Common myeloid progenitor, CD34-positive (primary cell): ENCODE measurements at regions not wholly inside any gene's neighbourhood (a gene's known extent, or its start where the extent isn't known, plus 50 kb on each side); places are given as distances from the start of the nearest gene placed in this dataset.

ENCODE experiments used
- CTCF ChIA-PET: fragments of 350-600 bp; sonication (Branson Sonifier 250); formaldehyde crosslinking; loops from one replicate; lab custom pipeline; 2021; ENCODE audit warnings: antibody characterized with exemption; lab: Charles Lee
- POLR2A ChIA-PET: fragments of 350-600 bp; sonication (Branson Sonifier 250); formaldehyde crosslinking; loops from one replicate; lab custom pipeline; 2021; ENCODE audit warnings: antibody characterized with exemption; lab: Charles Lee
- DNase-seq, 3 donors: peaks; one replicate each; pipeline versions ENCODE4 v3.0.0 to v3.0.0-alpha.2; 2013
- H3K27ac ChIP-seq, 2 experiments: 1 replicate in 1 of 2; 2 replicates in 1 of 2; pipeline ENCODE4 v1.7.0; 2013; ENCODE audit warnings: inconsistent platforms in 2 of 2, low read length in 2 of 2, mild to moderate bottlenecking in 2 of 2, low read depth in 1 of 2, moderate library complexity in 1 of 2; ENCODE audit not compliant: severe bottlenecking in 2 of 2, insufficient read depth in 1 of 2, poor library complexity in 1 of 2
- H3K27me3 ChIP-seq, 5 experiments: replicated peaks in 2 of 5; 1 replicate in 3 of 5; 2 replicates in 2 of 5; pipeline versions ENCODE4 v1.6.1 to v1.7.0; 2013; ENCODE audit warnings: low read length in 4 of 5, mild to moderate bottlenecking in 2 of 5, moderate library complexity in 2 of 5, inconsistent platforms in 1 of 5; ENCODE audit not compliant: insufficient read depth in 5 of 5, control insufficient read depth in 4 of 5
- H3K36me3 ChIP-seq, 4 experiments: 1 replicate in 2 of 4; 2 replicates in 2 of 4; pipeline versions ENCODE4 v1.6.1 to v1.7.0; 2013; ENCODE audit warnings: low read length in 3 of 4, control low read depth in 1 of 4, mild to moderate bottlenecking in 1 of 4; ENCODE audit not compliant: control insufficient read depth in 4 of 4, insufficient read depth in 4 of 4
- H3K4me1 ChIP-seq, 4 experiments: 1 replicate in 3 of 4; 2 replicates in 1 of 4; pipeline versions ENCODE4 v1.6.1 to v1.7.1; 2013; ENCODE audit warnings: low read length in 3 of 4, mild to moderate bottlenecking in 3 of 4, control low read depth in 1 of 4, inconsistent platforms in 1 of 4, moderate library complexity in 1 of 4; ENCODE audit not compliant: control insufficient read depth in 4 of 4, insufficient read depth in 4 of 4; ENCODE audit errors: control extremely low read depth in 1 of 4
- H3K4me3 ChIP-seq, 7 experiments: 1 replicate in 4 of 7; 2 replicates in 3 of 7; pipeline versions ENCODE4 v1.5.1 to v1.7.0; 2013; ENCODE audit warnings: mild to moderate bottlenecking in 7 of 7, low read length in 6 of 7, moderate library complexity in 6 of 7, inconsistent platforms in 2 of 7, low read depth in 2 of 7, control low read depth in 1 of 7; ENCODE audit not compliant: insufficient read depth in 4 of 7, control insufficient read depth in 1 of 7; ENCODE audit errors: extremely low read depth in 1 of 7
- H3K9me3 ChIP-seq, 5 experiments: 1 replicate in 4 of 5; 2 replicates in 1 of 5; pipeline versions ENCODE4 v1.6.1 to v1.7.1; 2013; ENCODE audit warnings: low read length in 4 of 5, mild to moderate bottlenecking in 2 of 5, inconsistent platforms in 1 of 5, low read depth in 1 of 5, moderate library complexity in 1 of 5; ENCODE audit not compliant: control insufficient read depth in 4 of 5, insufficient read depth in 2 of 5; ENCODE audit errors: control extremely low read depth in 1 of 5
- WGBS: methylation state at CpG from one replicate; pipeline ENCODE4 v1.1.5; 2013; ENCODE audit not compliant: insufficient coverage; 5-methylcytosine and 5-hydroxymethylcytosine counted together

- POLR2A ChIA-PET, result no interaction called here
- Histone ChIP-seq H3K4me1 (peaks cover 0 to 2% (median 0%) of the 10 kb centered on the region in 4 experiments), H3K27ac (no peak overlapping the region), H3K9me3 (no peaks in the 10 kb centered on the region), H3K4me3 (no peak overlapping the region), H3K36me3 (no peaks in the 10 kb centered on the region), H3K27me3 (no peaks in the 10 kb centered on the region)
- CTCF ChIA-PET, result interaction anchor here (0.8 to 0.9 kb wide), 2 partner anchors 18 to 147 kb away, joined by 3 to 5 read pairs; no protein-coding TSS in a partner anchor
- 98% methylated on average over 3 of the region's 3 CpGs for WGBS
- DNase-seq, result no peak
Observed at GRCh38 chr3:18840535-18841137, 307.7 kb upstream of the KCNH8 start.

GRCh38 chr3:18838758-18839157 is 309.6 kb upstream of the KCNH8 start:
- WGBS, result no CpG with 5 or more reads among the region's 1 CpG
- DNase-seq, result no peak
- CTCF ChIA-PET, result no interaction called here
- Histone ChIP-seq H3K27me3 (no peaks in the 10 kb centered on the region), H3K4me3 (no peak overlapping the region), H3K27ac (no peak overlapping the region), H3K9me3 (no peaks in the 10 kb centered on the region), H3K4me1 (peaks cover 0 to 2% (median 0%) of the 10 kb centered on the region in 4 experiments), H3K36me3 (no peaks in the 10 kb centered on the region)
- POLR2A ChIA-PET, result no interaction called here

GRCh38 chr3:18837137-18837755 is 311.1 kb upstream of the KCNH8 start:
- no peak for DNase-seq
- 57% methylated on average over 2 of the region's 3 CpGs for WGBS
- H3K4me1 ChIP-seq, result peaks cover 0 to 2% (median 0%) of the 10 kb centered on the region in 4 experiments
- H3K27me3 ChIP-seq, result no peaks in the 10 kb centered on the region
- H3K9me3 ChIP-seq, result no peaks in the 10 kb centered on the region
- H3K36me3 ChIP-seq, result no peaks in the 10 kb centered on the region
- H3K4me3 ChIP-seq, result no peak overlapping the region
- H3K27ac ChIP-seq, result no peak overlapping the region
- ChIA-PET CTCF (no interaction called here), POLR2A (no interaction called here)

GRCh38 chr3:18835021-18835420 is 313.3 kb upstream of the KCNH8 start:
- WGBS, result 100% methylated on average over 4 of the region's 4 CpGs

GRCh38 chr3:18830087-18830486 is 318.2 kb upstream of the KCNH8 start:
- H3K27me3 ChIP-seq, result no peaks in the 10 kb centered on the region

More at GRCh38 chr3:18835021-18835420, 313.3 kb upstream of the KCNH8 start:
- CTCF ChIA-PET, result interaction anchor here (0.6 kb wide), 1 partner anchor 26 kb away, joined by 4 read pairs; no protein-coding TSS in a partner anchor
- no peaks in the 10 kb centered on the region for H3K9me3 ChIP-seq
- no peak for DNase-seq
- H3K27me3 ChIP-seq, result no peaks in the 10 kb centered on the region
- H3K4me1 ChIP-seq, result peaks cover 0 to 3% (median under 1%) of the 10 kb centered on the region in 4 experiments
- H3K27ac ChIP-seq, result no peak overlapping the region
- no peaks in the 10 kb centered on the region for H3K36me3 ChIP-seq
- POLR2A ChIA-PET, result no interaction called here
- no peak overlapping the region for H3K4me3 ChIP-seq

GRCh38 chr3:18828637-18829036 is 319.7 kb upstream of the KCNH8 start:
- no CpG with 5 or more reads among the region's 2 CpGs for WGBS
- no peaks in the 10 kb centered on the region for H3K27me3 ChIP-seq
- ChIA-PET CTCF (no interaction called here), POLR2A (no interaction called here)
- DNase-seq, result no peak
- H3K36me3 ChIP-seq, result no peaks in the 10 kb centered on the region
- H3K9me3 ChIP-seq, result peaks cover 0 to 2% (median 0%) of the 10 kb centered on the region in 5 experiments
- H3K4me3 ChIP-seq, result no peak overlapping the region
- H3K4me1 ChIP-seq, result peaks cover 0 to 3% (median 0%) of the 10 kb centered on the region in 4 experiments
- no peak overlapping the region for H3K27ac ChIP-seq

More at GRCh38 chr3:18830087-18830486, 318.2 kb upstream of the KCNH8 start:
- Histone ChIP-seq H3K4me1 (peaks cover 0 to 3% (median 0%) of the 10 kb centered on the region in 4 experiments), H3K9me3 (no peaks in the 10 kb centered on the region), H3K36me3 (no peaks in the 10 kb centered on the region), H3K27ac (no peak overlapping the region), H3K4me3 (no peak overlapping the region)
- ChIA-PET CTCF (no interaction called here), POLR2A (no interaction called here)
- WGBS, result 44% methylated on average over 2 of the region's 5 CpGs
- DNase-seq, result peak; percentile 13 to 67 (median 62)

GRCh38 chr3:18827664-18828063 is 320.6 kb upstream of the KCNH8 start:
- DNase-seq, result peak in 2 of 3 donors; percentile 22 to 38
- WGBS, result 100% methylated on average over 3 of the region's 3 CpGs
- Histone ChIP-seq H3K27me3 (no peaks in the 10 kb centered on the region), H3K9me3 (peaks cover 0 to 3% (median 0%) of the 10 kb centered on the region in 5 experiments), H3K4me1 (peaks cover 0 to 3% (median 0%) of the 10 kb centered on the region in 4 experiments), H3K27ac (no peak overlapping the region), H3K4me3 (no peak overlapping the region), H3K36me3 (no peaks in the 10 kb centered on the region)
- CTCF ChIA-PET, result no interaction called here
- POLR2A ChIA-PET, result no interaction called here
